Dedifferentiated amniotic fluid mesenchymal stem cell (primary cell): ENCODE measurements at regions not wholly inside any gene's neighbourhood (a gene's known extent, or its start where the extent isn't known, plus 50 kb on each side); places are given as distances from the start of the nearest gene placed in this dataset.
A peak's percentile ranks its signal among the peaks of the same experiment; 100 is the strongest.

Experiments
- DNase-seq: peaks from one replicate; pipeline ENCODE4 v3.0.0-alpha.2; 2016; ENCODE audit errors: extremely low spot score

DNA sequence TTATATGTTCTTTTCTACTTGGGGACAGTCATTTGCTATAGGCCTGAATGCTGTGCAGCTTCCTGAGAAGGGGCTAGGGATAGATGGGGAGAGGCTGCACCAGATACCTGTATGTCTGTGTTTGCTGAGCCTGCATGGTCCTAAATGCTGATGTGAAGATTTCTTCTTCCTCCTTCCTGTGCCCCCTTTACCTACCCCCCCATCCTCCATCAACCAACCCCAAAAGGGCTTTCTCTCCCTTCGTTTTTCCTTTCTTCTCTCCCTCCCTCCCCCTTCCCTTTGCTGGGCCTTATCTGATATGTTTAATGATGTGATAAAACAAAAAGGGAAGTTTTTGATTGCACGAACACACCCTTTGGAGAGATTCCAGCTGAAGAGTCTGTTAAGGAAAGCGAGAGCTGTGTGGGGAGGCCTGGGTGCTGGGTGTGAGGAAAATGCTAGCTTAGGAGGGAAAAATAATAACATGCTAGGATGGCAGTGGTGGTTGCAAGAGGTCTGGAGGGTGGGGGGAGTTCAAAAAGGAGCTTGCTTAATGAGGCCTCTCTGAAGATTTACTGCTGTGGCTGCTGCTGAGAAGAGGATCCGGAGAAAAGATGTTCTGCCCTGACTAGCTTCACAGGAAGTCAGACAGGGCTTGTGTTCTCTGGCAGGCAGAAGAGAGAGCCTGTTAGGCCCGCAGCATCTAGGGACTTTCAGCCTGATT lies 101.8 kb downstream of the SAMD9 start:
- no peak for DNase-seq

DNA sequence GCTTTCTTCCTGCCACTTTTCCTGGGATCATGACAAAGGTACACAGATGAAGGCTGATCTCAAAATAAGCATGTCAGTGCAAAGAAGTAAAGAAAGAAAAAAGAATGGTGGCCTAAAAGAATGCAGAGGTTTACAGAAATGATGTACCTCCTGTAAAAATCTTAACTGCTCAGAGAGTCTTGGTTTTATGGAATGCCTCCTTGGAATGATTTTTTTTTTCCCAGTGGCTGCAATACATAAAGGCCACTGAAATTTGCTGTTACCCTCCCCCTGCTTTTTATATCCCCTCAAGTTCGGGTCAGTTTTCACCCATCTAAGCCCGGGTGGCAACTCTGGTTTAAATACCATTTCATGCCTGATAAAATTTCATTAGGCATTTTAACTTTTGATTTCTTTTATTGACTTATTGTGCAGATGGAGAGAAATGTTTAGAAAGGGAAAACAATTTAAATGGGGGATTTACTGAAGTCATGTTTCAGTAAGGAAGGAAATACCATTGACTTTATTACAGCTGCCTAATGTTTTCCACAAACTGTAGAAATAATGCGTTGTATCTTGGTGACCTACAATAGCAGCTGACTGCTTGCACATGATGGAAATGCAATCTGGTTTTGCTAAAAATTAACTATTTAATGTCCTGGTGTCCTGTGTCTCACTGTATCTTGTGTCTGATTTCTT lies 102.5 kb downstream of the SAMD9 start:
- DNase-seq, result peak; percentile 76

DNA sequence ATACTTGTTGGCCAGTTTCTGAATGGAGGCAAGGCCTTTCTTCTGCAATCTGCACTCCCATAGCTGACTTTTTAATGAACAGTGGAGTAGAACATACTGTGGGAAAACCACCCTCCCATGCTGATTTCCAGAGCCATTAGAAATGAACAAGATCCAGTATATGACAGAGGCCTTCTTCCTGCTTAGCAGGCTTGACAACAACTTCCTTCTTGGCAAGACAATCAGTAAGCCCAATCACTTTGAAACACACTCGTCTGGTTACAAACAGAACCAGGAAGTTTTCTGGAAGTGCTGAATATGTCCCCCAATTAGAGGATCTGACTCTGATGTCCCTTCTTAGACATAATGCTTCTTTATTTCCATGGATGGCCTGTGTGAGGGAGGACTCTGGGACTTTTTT lies 103.4 kb downstream of the SAMD9 start:
- no peak for DNase-seq

DNA sequence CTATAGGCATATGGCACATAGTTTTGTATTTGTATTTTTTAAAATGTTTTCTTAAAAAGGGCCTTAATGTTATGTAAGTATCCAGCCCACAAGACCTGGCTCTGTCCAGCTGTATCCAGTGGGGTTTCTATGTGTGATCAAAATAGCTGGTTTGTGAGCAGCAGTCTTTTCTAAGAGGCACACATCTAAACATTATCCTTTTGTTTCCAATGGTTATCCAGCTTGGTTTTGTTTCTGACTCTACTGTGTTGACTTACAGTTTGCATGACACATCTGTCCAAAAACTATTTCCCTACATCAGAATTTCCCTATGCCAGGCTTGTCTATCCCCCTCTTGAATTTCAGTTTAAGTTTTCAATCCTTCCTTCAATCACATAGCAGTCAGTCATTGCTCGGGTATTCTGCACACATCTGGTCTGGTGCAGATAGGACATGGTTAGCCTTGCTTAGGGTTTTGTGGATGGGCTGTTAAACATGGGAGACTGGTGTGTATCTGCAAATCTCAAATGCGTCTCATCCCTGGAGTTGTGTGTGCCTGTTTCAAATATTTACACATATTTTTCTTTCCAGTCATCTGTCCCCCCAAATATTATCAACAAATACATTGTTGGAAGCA lies 104.2 kb downstream of the SAMD9 start:
- DNase-seq, result no peak

DNA sequence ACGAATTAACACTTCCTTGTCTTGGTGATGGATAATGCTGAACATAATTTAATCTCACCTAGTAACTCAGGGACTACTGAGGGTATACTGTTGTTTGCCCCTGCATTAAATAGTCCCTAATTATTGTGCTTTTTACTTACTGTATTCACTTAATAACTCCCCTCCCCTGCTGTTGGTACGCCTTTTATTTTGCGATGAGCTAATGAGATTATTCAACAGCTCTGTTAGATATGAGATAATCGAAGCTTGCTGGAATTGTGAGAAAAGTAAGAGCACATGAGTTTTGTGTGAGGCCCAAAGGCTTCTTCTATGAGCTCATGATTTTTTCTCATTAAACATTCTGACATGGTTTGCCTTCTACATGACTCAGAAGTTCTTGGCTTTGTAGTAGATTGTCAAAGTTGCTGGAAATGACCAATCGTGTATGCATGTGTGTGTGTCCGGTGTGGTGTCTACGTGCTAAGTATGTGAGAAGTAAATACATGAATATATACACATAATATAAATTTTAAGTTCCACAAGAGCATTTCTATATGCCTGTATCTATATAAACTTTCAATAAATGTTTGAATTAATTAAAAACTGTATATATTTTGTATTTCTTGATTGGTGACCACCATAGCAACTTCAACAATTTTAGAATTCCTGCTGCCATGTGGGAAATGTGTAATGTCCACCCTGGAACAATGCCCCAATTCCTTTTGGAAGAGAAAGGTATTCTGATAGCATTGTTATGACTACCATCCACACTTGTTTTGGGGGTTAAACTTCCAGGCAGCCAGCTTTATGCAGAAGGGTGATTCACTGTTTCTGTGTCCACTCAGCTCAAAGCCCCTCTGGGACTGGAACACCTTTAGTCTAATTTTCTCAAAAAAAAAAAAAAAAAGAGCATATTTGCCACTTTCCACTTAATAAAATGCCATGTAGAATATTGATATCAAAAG lies 106.2 kb downstream of the SAMD9 start:
- peak; percentile 83 for DNase-seq

DNA sequence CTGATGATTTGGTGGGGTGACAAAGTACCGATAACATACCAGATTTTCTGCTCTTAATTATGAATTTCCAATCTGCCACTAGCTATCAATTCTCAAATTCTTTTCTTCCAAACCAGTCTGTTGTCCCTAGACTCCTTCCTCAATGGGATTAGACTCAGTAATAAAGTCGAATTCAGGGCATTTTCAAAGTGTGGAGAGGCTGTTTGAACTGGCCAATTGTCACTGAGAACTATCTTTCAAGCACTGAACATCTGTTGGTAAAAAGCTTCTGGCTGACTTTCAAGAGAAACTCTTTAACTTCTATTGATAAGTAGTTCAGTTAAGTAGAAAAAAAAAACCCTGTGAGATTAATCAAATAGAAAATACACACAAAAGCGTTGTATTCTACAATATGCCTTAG lies 108.9 kb downstream of the SAMD9 start:
- no peak for DNase-seq

DNA sequence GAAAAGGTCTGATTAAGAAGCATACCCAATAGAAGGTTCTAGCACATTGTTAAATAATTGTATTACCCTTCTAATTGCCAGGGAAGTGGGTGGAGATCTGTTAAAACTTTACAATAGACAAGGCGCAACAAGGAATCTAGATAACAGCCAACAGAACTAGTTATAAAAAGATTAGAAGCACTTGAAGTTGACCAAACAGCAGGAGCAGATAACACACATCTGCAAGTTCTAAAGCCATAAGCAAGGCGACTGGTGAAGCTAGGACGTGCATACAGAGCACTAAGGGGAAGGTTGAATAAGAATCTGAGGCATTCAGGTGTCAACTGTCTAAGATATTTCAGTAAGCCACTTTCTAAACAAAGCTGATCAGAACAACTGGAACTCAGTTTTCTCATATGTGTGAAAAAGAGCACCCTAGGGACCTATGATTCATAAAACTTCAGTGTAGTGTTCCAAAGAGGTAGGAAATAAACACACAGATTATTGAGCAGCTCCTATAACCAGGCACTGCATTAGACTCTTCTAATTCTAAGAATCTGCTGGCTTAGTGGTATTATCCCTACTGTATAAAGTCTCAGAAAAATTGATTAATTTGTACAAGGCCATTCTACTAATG lies 111.2 kb downstream of the SAMD9 start:
- DNase-seq, result no peak

DNA sequence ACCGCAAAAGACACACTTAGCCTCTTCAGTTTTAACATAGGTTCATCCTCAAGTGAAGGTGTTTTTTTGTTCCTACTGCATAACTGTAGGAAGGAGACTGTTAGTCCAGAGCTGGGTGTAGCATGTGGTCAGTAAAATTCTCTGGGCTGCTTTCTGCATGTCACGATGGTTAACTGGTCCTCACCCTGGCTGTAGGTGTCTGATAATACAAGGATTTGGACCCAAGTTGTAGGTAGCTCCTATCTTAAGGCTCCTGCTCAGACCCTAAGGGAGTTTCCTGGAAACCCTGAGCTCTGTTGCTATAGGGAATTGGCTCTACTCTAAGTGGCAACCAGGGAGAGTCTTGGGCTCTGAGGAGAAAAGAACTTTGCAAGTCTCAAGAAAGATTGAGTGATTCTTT lies 112.9 kb downstream of the SAMD9 start:
- no peak for DNase-seq

DNA sequence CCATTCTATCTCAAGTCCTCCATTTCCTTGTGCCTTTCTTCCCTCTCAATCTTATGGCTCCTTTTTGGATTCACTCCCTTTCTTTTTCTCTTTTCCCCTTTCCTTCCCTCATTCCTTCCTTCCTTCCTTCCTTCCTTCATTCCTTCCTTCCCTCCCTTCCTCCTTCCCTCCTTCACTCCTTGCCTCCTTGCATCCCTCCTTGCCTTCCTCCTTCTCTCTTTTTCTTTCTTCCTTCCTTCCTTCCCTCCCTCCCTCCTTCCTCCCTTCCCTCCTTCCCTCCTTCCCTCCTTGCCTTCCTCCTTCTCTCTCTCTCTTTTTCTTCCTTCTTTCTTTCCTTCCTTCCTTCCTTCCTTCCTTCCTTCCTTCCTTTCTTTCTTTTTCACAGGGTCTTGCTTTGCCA lies 120.1 kb downstream of the SAMD9 start:
- DNase-seq, result no peak

DNA sequence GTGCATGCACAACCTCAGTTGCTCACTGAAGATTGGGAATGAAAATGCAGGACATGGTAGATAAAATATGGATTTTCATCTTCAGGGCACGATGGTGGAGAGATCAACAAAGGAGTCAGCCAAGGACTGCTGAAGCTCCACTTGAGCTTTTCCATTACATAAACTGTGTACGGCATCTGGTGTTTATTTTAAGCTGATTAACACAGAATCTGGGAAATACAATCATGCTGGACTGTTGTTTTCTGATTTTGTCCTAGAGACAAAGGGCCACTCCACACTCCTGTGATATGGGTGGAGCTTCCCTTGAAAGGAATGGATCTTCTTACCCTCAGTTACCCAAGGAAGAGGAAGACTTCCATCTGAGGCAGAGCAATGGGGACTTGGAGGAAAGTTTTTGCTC lies 120.6 kb downstream of the SAMD9 start:
- no peak for DNase-seq

DNA sequence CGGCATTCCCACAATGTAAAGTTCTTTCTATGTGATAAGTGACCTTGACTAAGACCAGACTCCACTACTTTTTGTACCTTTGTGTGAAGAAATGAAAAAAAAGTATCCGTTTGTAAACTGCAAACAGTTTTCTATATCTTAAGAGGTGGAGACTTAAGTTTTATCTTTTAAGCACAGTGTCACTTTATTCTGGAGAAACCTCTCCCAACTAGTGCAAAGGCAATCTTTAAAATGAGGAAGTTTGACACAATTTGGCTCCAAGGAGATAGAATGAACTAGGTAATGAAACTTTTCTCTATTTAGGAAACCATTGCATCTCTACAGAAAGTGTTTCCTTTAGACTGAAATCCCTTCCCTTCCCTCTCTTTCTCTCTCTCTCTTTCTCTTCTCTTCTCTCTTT lies 122.9 kb downstream of the SAMD9 start:
- DNase-seq, result no peak

DNA sequence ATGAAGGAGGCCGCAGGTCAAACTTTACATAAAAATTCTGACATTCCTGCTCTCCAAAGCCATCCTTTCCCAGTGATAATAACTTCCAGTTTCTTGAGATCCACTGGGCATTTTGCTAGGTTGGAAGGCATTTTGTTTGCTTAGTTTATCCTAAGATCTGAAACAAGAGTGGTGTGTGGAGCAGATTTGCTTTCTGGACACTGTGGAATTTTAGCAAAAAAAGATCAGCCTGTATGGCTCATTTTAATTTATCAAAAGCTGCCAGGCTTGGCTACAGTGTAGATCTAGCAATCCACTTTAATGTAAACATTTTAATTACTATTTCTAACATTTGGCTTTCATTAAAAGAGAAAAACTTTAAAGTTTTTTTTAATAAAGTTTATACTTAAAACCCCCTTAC lies 124.8 kb downstream of the SAMD9 start:
- DNase-seq, result no peak

DNA sequence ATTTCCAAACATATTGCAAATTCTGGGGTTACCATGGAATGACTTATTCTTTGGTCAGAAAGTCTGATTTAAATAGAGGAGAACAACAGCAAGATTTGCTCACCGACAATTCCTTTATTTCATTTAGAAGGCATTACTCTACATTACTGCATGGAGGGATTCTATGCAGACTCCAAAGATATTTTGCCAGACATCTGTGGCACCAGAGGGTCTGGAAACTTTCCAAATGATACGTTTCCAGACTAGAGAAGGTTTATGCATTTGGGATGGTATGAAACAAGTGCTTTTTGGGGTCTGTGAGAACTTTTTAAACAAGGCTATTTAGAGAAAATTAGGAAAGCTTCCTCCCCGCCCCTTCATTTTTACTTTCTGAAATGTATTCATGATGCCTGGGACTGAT lies 125.3 kb downstream of the SAMD9 start:
- no peak for DNase-seq

DNA sequence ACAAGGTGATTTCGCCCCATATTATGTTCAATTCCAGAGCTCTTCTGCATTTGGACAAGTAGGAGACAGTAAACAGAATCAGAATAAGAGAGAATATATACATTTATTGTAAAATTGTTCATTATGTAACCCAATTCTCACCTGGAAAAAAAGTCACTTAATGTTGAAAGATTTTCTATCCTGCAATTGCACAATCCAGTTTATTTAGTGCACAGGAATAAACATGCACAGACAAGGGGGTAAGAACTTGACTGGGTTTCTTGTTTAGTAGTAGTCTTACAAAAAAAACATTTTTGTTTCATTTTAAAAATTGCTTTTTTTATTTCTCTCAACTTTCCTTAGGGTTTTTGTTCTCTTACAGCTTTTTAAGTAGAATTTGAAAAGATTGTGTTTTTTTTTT lies 126.6 kb downstream of the SAMD9 start:
- DNase-seq, result no peak

DNA sequence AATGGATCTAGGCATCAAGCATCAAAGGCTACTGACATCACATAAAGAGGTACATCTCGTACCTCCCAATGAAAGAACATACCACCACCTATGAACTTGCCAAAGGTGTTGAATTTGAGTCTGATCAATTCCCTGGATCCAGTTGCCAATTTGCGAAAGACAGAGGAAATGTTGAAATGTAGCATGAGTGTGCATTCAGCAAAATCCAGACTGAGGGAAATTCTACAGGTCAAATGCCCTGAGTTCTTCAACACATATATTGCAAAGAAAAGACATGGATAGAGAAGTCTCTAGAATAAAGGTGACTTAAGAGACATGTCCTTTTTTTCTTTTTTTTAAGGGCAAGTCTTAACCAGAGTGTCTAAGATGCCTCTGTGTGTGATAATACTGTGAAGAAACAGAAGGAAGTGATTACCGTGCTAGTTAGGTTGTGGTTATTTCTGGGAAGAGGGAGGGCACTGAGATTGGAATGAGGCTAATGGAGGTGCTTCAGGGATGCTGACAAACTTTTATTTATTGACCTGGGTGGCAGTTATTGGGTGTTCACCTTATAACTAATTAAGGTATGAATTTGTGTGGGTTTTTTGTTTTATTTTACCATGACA lies 128.7 kb downstream of the SAMD9 start:
- DNase-seq, result no peak

DNA sequence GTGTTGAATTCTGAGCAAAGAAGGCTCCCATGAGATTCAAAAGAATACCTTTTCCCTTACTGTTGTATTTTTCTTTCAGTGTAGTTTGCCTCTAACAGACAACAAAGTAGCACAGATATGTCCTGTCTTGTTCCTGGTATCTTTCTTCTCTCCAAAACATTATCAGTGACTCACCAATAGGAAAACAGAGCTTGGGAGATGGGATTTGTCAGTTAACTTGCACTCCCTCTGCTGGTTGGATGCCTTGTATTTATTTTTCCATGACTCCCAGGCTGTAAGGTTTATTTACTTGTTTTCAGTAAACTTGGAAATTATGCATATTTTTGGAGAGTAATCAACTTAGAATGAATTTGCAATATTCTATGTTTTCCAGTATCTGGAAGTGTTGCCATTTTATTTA lies 129.7 kb downstream of the SAMD9 start:
- DNase-seq, result peak; percentile 57

DNA sequence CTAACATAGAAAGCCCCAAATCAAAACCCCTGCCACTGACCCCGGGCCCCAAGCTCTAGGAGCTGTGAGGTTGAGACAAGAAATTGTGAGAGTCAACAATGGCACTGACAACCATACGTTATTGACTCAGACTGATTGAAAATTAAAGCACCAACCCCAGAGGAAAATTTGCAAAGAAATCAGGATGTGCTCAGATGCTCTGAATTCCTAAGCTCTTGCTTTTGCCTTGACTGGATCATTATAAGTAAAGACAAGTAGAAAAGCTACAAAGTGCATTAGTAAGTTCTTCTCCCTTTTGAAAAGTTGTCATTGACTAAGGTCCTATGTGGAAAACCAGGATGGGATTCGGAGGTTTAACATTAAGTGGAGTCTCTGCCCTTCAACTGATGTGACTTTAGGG lies 130.2 kb downstream of the SAMD9 start:
- no peak for DNase-seq

DNA sequence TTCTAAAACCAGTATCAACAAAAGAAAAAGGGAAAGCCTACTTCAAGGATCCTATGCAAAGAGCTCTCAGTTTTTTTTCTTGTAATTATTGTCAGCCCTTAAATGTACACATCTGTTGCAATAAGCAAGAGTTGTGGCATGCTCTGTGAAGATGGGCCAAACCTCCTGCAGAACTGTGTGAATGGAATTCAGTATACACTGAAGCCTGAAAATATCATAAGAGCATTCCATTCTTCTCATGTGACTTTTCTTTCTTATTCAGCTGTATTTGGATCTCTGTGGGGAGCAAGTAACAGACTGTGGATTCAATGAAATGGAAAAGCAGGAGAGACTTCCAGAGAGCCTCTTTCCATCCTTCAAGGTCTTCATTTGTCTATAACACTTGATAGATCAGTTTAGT lies 130.7 kb downstream of the SAMD9 start:
- peak; percentile 68 for DNase-seq

DNA sequence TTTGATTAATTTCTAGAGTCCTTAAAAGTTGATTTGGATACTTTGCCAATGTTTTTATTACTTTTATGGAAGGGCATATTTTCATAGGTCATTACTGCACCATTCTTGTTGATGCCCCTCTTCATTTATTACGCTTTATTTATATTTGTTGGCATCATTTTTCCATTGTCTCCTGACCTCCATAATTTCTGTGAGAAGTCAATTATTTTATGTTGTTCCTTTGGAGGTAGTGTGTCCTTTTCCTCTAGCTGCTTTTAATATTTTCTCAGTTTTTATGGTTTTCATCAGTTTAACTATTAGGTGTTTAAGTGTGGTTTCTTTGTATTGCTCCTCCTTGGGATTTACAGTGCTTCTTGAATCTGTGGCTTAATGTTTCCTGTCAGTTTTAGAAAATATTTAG lies 134.9 kb downstream of the SAMD9 start:
- DNase-seq, result no peak

DNA sequence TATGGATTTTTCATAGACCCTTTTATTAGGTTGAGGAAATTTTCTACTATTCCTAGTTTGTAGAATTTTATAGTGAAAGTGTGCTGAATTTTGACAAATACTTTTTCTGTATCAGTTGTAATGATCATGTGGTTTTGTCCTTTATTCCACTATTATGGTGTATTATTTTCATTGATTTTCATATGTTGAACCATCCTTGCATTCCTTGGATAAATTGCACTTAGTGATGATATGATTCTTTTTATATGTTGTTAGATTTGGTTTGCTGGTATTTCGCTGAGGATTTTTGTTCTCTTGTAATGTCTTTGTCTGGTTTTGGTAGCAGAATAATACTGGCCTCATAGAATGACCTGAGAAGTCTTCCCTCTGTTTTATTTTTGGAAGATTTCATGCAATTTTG lies 140.6 kb upstream of the CDK6 start:
- DNase-seq, result no peak

DNA sequence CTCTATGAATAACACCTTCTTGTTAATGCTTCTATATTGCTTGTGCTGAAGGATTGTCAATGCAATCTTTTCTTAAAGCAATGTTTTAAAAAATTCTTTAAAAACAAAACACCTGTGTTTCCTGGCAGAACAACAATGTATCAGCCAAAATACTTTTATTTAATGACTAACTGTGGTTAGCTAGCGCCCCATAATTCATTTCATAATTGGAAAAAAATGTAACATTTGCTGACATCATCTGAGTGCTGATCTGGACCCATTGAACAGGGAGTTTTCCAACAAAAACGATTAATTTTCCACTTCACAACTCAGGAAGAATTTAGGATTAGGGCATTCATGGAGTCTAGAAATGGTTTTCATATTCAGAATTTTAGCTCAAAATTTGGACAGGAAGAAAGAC lies 137.6 kb upstream of the CDK6 start:
- no peak for DNase-seq
